B cell (primary cell): ENCODE measurements at regions not wholly inside any gene's neighbourhood (a gene's known extent, or its start where the extent isn't known, plus 50 kb on each side); places are given as distances from the start of the nearest gene placed in this dataset.

Experiments used
- ATAC-seq: fragments of 200-7000 bp; cut with Tn5 transposase; one replicate; pipeline ENCODE4 v1.10.0; 2021; ENCODE audit warnings: low read depth, mild to moderate bottlenecking, moderate number of reproducible peaks, moderate library complexity
- CTCF ChIA-PET: fragments of 350-600 bp; sonication (Branson Sonifier 250); formaldehyde crosslinking; loops from one replicate; lab custom pipeline; 2021; ENCODE audit warnings: antibody characterized with exemption, inconsistent platforms; lab: Charles Lee
- POLR2A ChIA-PET: fragments of 350-600 bp; sonication (Branson Sonifier 250); formaldehyde crosslinking; loops from one replicate; lab custom pipeline; 2021; ENCODE audit warnings: antibody characterized with exemption; lab: Charles Lee
- DNase-seq: peaks from one replicate; pipeline ENCODE4 v3.0.0; 2013
- H2AFZ ChIP-seq: 2 replicates; pipeline ENCODE4 v1.6.1; 2012; ENCODE audit warnings: mild to moderate bottlenecking, low read depth, low read length; ENCODE audit not compliant: insufficient read depth, poor library complexity, severe bottlenecking
- H3K27ac ChIP-seq, 2 donors: 1 replicate in 1 of 2; 2 replicates in 1 of 2; pipeline ENCODE4 v1.5.1; 2012 to 2013; ENCODE audit warnings: low read length in 2 of 2, mild to moderate bottlenecking in 2 of 2, moderate library complexity in 1 of 2
- H3K27me3 ChIP-seq, 4 experiments: fragments of 200-600 bp in 1 of 4; sonication (generic) in 1 of 4; replicated peaks in 1 of 4; 1 replicate in 2 of 4; 2 replicates in 2 of 4; pipeline versions ENCODE4 v1.6.1 to v1.7.0; 2013 to 2016; ENCODE audit warnings: low read length in 3 of 4, mild to moderate bottlenecking in 2 of 4, mixed read lengths in 1 of 4, moderate library complexity in 1 of 4; ENCODE audit not compliant: insufficient read depth in 4 of 4, control insufficient read depth in 3 of 4; ENCODE audit errors: control extremely low read depth in 1 of 4
- H3K36me3 ChIP-seq, 2 experiments: replicated peaks in 1 of 2; 1 replicate in 1 of 2; 2 replicates in 1 of 2; pipeline versions ENCODE4 v1.6.1 to v1.7.1; 2013; ENCODE audit warnings: low read length in 1 of 2; ENCODE audit not compliant: insufficient read depth in 2 of 2, control insufficient read depth in 1 of 2; ENCODE audit errors: control extremely low read depth in 1 of 2, extremely low read depth in 1 of 2
- H3K4me1 ChIP-seq, 2 donors: fragments of 200-600 bp in 1 of 2; sonication (generic) in 1 of 2; 1 replicate in 1 of 2; 2 replicates in 1 of 2; pipeline versions ENCODE4 v1.5.1 to v1.6.1; 2013 to 2017; ENCODE audit warnings: low read length in 2 of 2; ENCODE audit not compliant: control insufficient read depth in 2 of 2, insufficient read depth in 2 of 2
- H3K4me2 ChIP-seq: replicated peaks from 2 replicates; pipeline ENCODE3; 2012; ENCODE audit warnings: mild to moderate bottlenecking, low read depth, low read length; ENCODE audit not compliant: poor library complexity, severe bottlenecking
- H3K4me3 ChIP-seq, 5 experiments: fragments of 200-600 bp in 1 of 5; sonication (generic) in 1 of 5; 1 replicate in 3 of 5; 2 replicates in 2 of 5; pipeline versions ENCODE4 v1.5.1 to v1.7.0; 2011 to 2016; ENCODE audit warnings: low read length in 4 of 5, mild to moderate bottlenecking in 4 of 5, low read depth in 2 of 5, control low read depth in 1 of 5, moderate library complexity in 1 of 5; ENCODE audit not compliant: insufficient read depth in 1 of 5; ENCODE audit errors: control extremely low read depth in 1 of 5, extremely low read depth in 1 of 5
- H3K79me2 ChIP-seq: fragments of 200-600 bp; sonication (generic); one replicate; pipeline ENCODE4 v1.6.0; 2016; ENCODE audit warnings: low read length; ENCODE audit not compliant: control insufficient read depth, insufficient read depth
- H3K9ac ChIP-seq: fragments of 200-600 bp; sonication (generic); 2 replicates; pipeline ENCODE4 v1.6.1; 2017; ENCODE audit warnings: mild to moderate bottlenecking, low read length, moderate library complexity
- H3K9me3 ChIP-seq, 3 donors: one replicate each; pipeline versions ENCODE4 v1.6.1 to v1.7.1; 2013; ENCODE audit warnings: low read length in 2 of 3; ENCODE audit not compliant: control insufficient read depth in 2 of 3, insufficient read depth in 1 of 3; ENCODE audit errors: control extremely low read depth in 1 of 3
- H4K20me1 ChIP-seq: 2 replicates; pipeline ENCODE4 v1.6.0; 2012; ENCODE audit warnings: mild to moderate bottlenecking, low read length; ENCODE audit not compliant: insufficient read depth, control insufficient read depth, poor library complexity, severe bottlenecking
- H3K27ac Mint-ChIP-seq: one replicate; pipeline ENCODE4 v1.8.0; 2021; ENCODE audit warnings: mixed read lengths
- H3K27me3 Mint-ChIP-seq: one replicate; pipeline ENCODE4 v1.8.0; 2021; ENCODE audit warnings: mixed read lengths
- H3K4me1 Mint-ChIP-seq: one replicate; pipeline ENCODE4 v1.8.0; 2021; ENCODE audit warnings: mixed read lengths
- H3K4me3 Mint-ChIP-seq: one replicate; pipeline ENCODE4 v1.8.0; 2021; ENCODE audit warnings: mixed read lengths
- H3K9me3 Mint-ChIP-seq: one replicate; pipeline ENCODE4 v1.8.0; 2022; ENCODE audit warnings: mixed read lengths; ENCODE audit not compliant: insufficient read depth
- CTCF ChIP-seq: fragments of 200-600 bp; IDR thresholded peaks from one replicate; pipeline ENCODE4 v1.8.0; 2022; ENCODE audit warnings: antibody characterized with exemption, mild to moderate bottlenecking
- EZH2 ChIP-seq: IDR thresholded peaks from 2 replicates; pipeline ENCODE4 v1.6.1; 2012; ENCODE audit warnings: borderline replicate concordance, low read depth, mild to moderate bottlenecking, moderate library complexity, low read length; ENCODE audit not compliant: insufficient read depth, poor library complexity, severe bottlenecking
- WGBS: methylation state at CpG from one replicate; pipeline ENCODE4 v1.1.5; 2013; ENCODE audit warnings: missing lambda C conversion rate; ENCODE audit not compliant: insufficient coverage; 5-methylcytosine and 5-hydroxymethylcytosine counted together
- intact Hi-C: fragments of 100-400 bp; cut with micrococcal nuclease; formaldehyde crosslinking; loops from one replicate; pipeline ENCODE4 v1.10.0; 2022

GRCh38 chr4:8687083-8687482 is 94.5 kb downstream of the CPZ start:
- Mint-ChIP-seq H3K27ac (no peak overlapping the region), H3K4me3 (no peak overlapping the region), H3K9me3 (no peaks in the 10 kb centered on the region), H3K4me1 (no peaks in the 10 kb centered on the region), H3K27me3 (peaks cover 6% of the 10 kb centered on the region)
- ATAC-seq, result no peak
- Histone ChIP-seq H3K9me3 (peaks cover 0 to 40% (median 0%) of the 10 kb centered on the region in 3 donors), H4K20me1 (no peaks in the 10 kb centered on the region), H3K4me2 (no peak overlapping the region), H3K9ac (no peak overlapping the region), H3K36me3 (no peaks in the 10 kb centered on the region), H3K4me1 (no peaks in the 10 kb centered on the region), H2AFZ (no peak overlapping the region), H3K27me3 (no peaks in the 10 kb centered on the region), H3K79me2 (no peaks in the 10 kb centered on the region), H3K27ac (no peak overlapping the region), H3K4me3 (no peak overlapping the region)
- no peak for DNase-seq
- no peak for TF ChIP-seq CTCF
- no peak for TF ChIP-seq EZH2
- ChIA-PET POLR2A (no interaction called here), CTCF (no interaction called here)
- 100% methylated on average over 1 of the region's 1 CpG for WGBS
- intact Hi-C loops, result no loop called here

- Histone ChIP-seq H3K79me2 (no peaks in the 10 kb centered on the region), H3K4me3 (no peak overlapping the region), H2AFZ (no peak overlapping the region), H3K4me1 (no peaks in the 10 kb centered on the region), H4K20me1 (no peaks in the 10 kb centered on the region), H3K36me3 (no peaks in the 10 kb centered on the region), H3K9ac (no peak overlapping the region), H3K4me2 (no peak overlapping the region), H3K9me3 (peaks cover 0 to 43% (median 0%) of the 10 kb centered on the region in 3 donors), H3K27ac (no peak overlapping the region), H3K27me3 (no peaks in the 10 kb centered on the region)
- Mint-ChIP-seq H3K9me3 (no peaks in the 10 kb centered on the region), H3K27ac (no peak overlapping the region), H3K4me3 (no peak overlapping the region), H3K27me3 (peaks cover 6% of the 10 kb centered on the region), H3K4me1 (no peaks in the 10 kb centered on the region)
- WGBS, result 88% methylated on average over 6 of the region's 6 CpGs
- ATAC-seq (no peak), DNase-seq (no peak)
- TF ChIP-seq EZH2 (no peak), CTCF (no peak)
- POLR2A ChIA-PET, result no interaction called here
- intact Hi-C loops, result no loop called here
- CTCF ChIA-PET, result no interaction called here
These were observed 93.3 kb downstream of the CPZ start for GRCh38 chr4:8685831-8686230.
